SK-N-SH (cell line): ENCODE measurements at regions not wholly inside any gene's neighbourhood (a gene's known extent, or its start where the extent isn't known, plus 50 kb on each side); places are given as distances from the start of the nearest gene placed in this dataset.

Experiments used
- CTCF ChIA-PET: fragments of 300-600, 350-600 bp; formaldehyde crosslinking; extraction: SDS; loops from one replicate; lab custom pipeline; 2021; lab: Yijun Ruan, JAX
- POLR2A ChIA-PET: fragments of 350-600 bp; sonication (Branson Sonifier 250); formaldehyde crosslinking; extraction: SDS; loops from one replicate; lab custom pipeline; 2020; ENCODE audit warnings: antibody characterized with exemption, inconsistent platforms; lab: Yijun Ruan, JAX
- DNase-seq: peaks from one replicate; pipeline ENCODE4 v3.0.0; 2012
- H2AFZ ChIP-seq: fragments of 200-600 bp; sonication (generic); 2 replicates; pipeline ENCODE4 v1.8.1; 2016; ENCODE audit warnings: antibody characterized with exemption, mild to moderate bottlenecking, low read depth
- H3F3A ChIP-seq: fragments of 200-600 bp; sonication (generic); replicated peaks from 2 replicates; pipeline ENCODE3; 2016; ENCODE audit warnings: antibody characterized with exemption, mild to moderate bottlenecking; ENCODE audit not compliant: insufficient read depth
- H3K27ac ChIP-seq, 2 experiments: fragments of 200-500 bp in 1 of 2; fragments of 200-600 bp in 1 of 2; sonication (Bioruptor generic) in 1 of 2; sonication (generic), shearing (Covaris generic) in 1 of 2; 2 replicates each; pipeline versions ENCODE4 v1.5.1 to v1.6.1; 2014 to 2016; ENCODE audit warnings: low read depth in 2 of 2, inconsistent platforms in 1 of 2, low read length in 1 of 2, mild to moderate bottlenecking in 1 of 2, mixed read lengths in 1 of 2
- H3K27me3 ChIP-seq: fragments of 200-600 bp; sonication (generic), shearing (Covaris generic); 2 replicates; pipeline ENCODE4 v1.6.1; 2016; ENCODE audit warnings: mixed run types; ENCODE audit not compliant: insufficient read depth
- H3K36me3 ChIP-seq, 2 experiments: fragments of 200-500 bp in 1 of 2; fragments of 200-600 bp in 1 of 2; sonication (Bioruptor generic) in 1 of 2; sonication (generic) in 1 of 2; replicated peaks in 1 of 2; 2 replicates each; pipeline versions ENCODE3 to v1.5.1; 2014 to 2016; ENCODE audit warnings: low read length in 1 of 2, mild to moderate bottlenecking in 1 of 2; ENCODE audit not compliant: insufficient read depth in 2 of 2, control insufficient read depth in 1 of 2
- H3K4me1 ChIP-seq, 2 experiments: fragments of 200-500 bp in 1 of 2; fragments of 200-600 bp in 1 of 2; sonication (Bioruptor generic) in 1 of 2; sonication (generic), shearing (Covaris generic) in 1 of 2; 2 replicates each; pipeline versions ENCODE4 v1.5.1 to v1.6.1; 2014 to 2016; ENCODE audit warnings: low read depth in 1 of 2, low read length in 1 of 2, mixed run types in 1 of 2; ENCODE audit not compliant: insufficient read depth in 2 of 2, control insufficient read depth in 1 of 2
- H3K4me2 ChIP-seq: fragments of 200-600 bp; sonication (generic), shearing (Covaris generic); 2 replicates; pipeline ENCODE4 v1.6.1; 2017; ENCODE audit warnings: mixed run types
- H3K4me3 ChIP-seq, 2 experiments: fragments of 200-500 bp in 1 of 2; fragments of 200-600 bp in 1 of 2; sonication (Bioruptor generic) in 1 of 2; sonication (generic), shearing (Covaris generic) in 1 of 2; 2 replicates each; pipeline versions ENCODE4 v1.5.1 to v1.8.1; 2014 to 2016; ENCODE audit warnings: low read depth in 2 of 2, inconsistent platforms in 1 of 2, low read length in 1 of 2, mild to moderate bottlenecking in 1 of 2, mixed read lengths in 1 of 2, moderate library complexity in 1 of 2
- H3K79me2 ChIP-seq: fragments of 200-600 bp; sonication (generic); 2 replicates; pipeline ENCODE4 v1.8.1; 2017; ENCODE audit warnings: mild to moderate bottlenecking; ENCODE audit not compliant: insufficient read depth
- H3K9ac ChIP-seq: fragments of 200-600 bp; sonication (generic); 2 replicates; pipeline ENCODE4 v1.6.1; 2017; ENCODE audit warnings: mixed run types
- H3K9me2 ChIP-seq: fragments of 200-600 bp; sonication (generic); 2 replicates; pipeline ENCODE4 v1.6.1; 2017; ENCODE audit warnings: mixed run types
- H3K9me3 ChIP-seq: fragments of 200-600 bp; sonication (generic); 2 replicates; pipeline ENCODE4 v1.6.1; 2017; ENCODE audit warnings: mixed run types, mild to moderate bottlenecking, moderate library complexity
- H4K20me1 ChIP-seq: fragments of 200-600 bp; sonication (generic); 2 replicates; pipeline ENCODE4 v1.6.1; 2017; ENCODE audit warnings: mild to moderate bottlenecking, mixed run types; ENCODE audit not compliant: insufficient read depth
- CHD2 ChIP-seq: fragments of 150-350 bp; IDR thresholded peaks from 2 replicates; pipeline ENCODE4 v1.6.1; 2018; ENCODE audit warnings: low read length; ENCODE audit not compliant: partially characterized antibody
- ELF1 ChIP-seq: IDR thresholded peaks from 2 replicates; pipeline ENCODE4 v1.4.0; 2012
- EP300 ChIP-seq, 2 experiments: IDR thresholded peaks; 2 replicates each; pipeline versions ENCODE4 v1.4.0 to v1.6.1; 2012; ENCODE audit warnings: borderline replicate concordance in 1 of 2, low read depth in 1 of 2, low read length in 1 of 2
- GABPA ChIP-seq: IDR thresholded peaks from 2 replicates; pipeline ENCODE4 v1.4.0; 2012; ENCODE audit warnings: low read depth, mild to moderate bottlenecking
- GATA2 ChIP-seq: sonication (generic); formaldehyde crosslinking; IDR thresholded peaks from 2 replicates; pipeline ENCODE4 v1.5.0; 2020; ENCODE audit warnings: mild to moderate bottlenecking, missing genetic modification reagents
- JUND ChIP-seq: IDR thresholded peaks from 2 replicates; pipeline ENCODE4 v1.4.0; 2012
- MEF2A ChIP-seq: IDR thresholded peaks from 2 replicates; pipeline ENCODE4 v1.4.0; 2012; ENCODE audit warnings: low read depth, borderline replicate concordance
- MXI1 ChIP-seq: IDR thresholded peaks from 2 replicates; pipeline ENCODE4 v1.6.1; 2012; ENCODE audit warnings: mild to moderate bottlenecking, low read depth, low read length, improper control_type of control experiment
- NFIC ChIP-seq: IDR thresholded peaks from 2 replicates; pipeline ENCODE4 v1.4.0; 2012; ENCODE audit warnings: borderline replicate concordance
- NRF1 ChIP-seq: IDR thresholded peaks from 2 replicates; pipeline ENCODE4 v1.6.1; 2012; ENCODE audit warnings: low read depth, mild to moderate bottlenecking, low read length
- POLR2AphosphoS5 ChIP-seq: IDR thresholded peaks from 2 replicates; pipeline ENCODE4 v1.6.1; 2012; ENCODE audit warnings: low read depth, low read length
- RAD21 ChIP-seq: IDR thresholded peaks from 2 replicates; pipeline ENCODE4 v1.6.1; 2012; ENCODE audit warnings: mild to moderate bottlenecking, low read length
- RCOR1 ChIP-seq: fragments of 150-350 bp; IDR thresholded peaks from 2 replicates; pipeline ENCODE4 v1.6.1; 2017; ENCODE audit warnings: antibody characterized with exemption, low read length
- RFX5 ChIP-seq: IDR thresholded peaks from 2 replicates; pipeline ENCODE4 v1.6.1; 2012; ENCODE audit warnings: mild to moderate bottlenecking, improper control_type of control experiment, low read length
- RXRA ChIP-seq: IDR thresholded peaks from 2 replicates; pipeline ENCODE4 v1.4.0; 2012; ENCODE audit warnings: low read depth, mild to moderate bottlenecking, borderline replicate concordance
- SIN3A ChIP-seq: IDR thresholded peaks from 2 replicates; pipeline ENCODE4 v1.6.1; 2012; ENCODE audit warnings: low read depth, mild to moderate bottlenecking, low read length, moderate library complexity, borderline replicate concordance
- SMC3 ChIP-seq: IDR thresholded peaks from 2 replicates; pipeline ENCODE4 v1.6.1; 2012; ENCODE audit warnings: low read depth, low read length, improper control_type of control experiment
- TAF1 ChIP-seq: IDR thresholded peaks from 2 replicates; pipeline ENCODE4 v1.6.1; 2012; ENCODE audit warnings: low read depth, mild to moderate bottlenecking, low read length, moderate library complexity, borderline replicate concordance
- TCF12 ChIP-seq: IDR thresholded peaks from 2 replicates; pipeline ENCODE4 v1.4.0; 2012
- WGBS: methylation state at CpG from one replicate; pipeline ENCODE4 v1.1.6; 2017; ENCODE audit warnings: low lambda C conversion rate; 5-methylcytosine and 5-hydroxymethylcytosine counted together
- TF ChIP-seq, protein P1 (sequence below): IDR thresholded peaks from 2 replicates; pipeline ENCODE4 v1.4.0; 2012; ENCODE audit warnings: low read depth, borderline replicate concordance
- TF ChIP-seq, protein P2 (sequence below): IDR thresholded peaks from 2 replicates; pipeline ENCODE4; 2012
- TF ChIP-seq, protein P3 (sequence below): IDR thresholded peaks from 2 replicates; pipeline ENCODE4 v1.4.0; 2012; ENCODE audit warnings: low read depth, borderline replicate concordance

DNA sequence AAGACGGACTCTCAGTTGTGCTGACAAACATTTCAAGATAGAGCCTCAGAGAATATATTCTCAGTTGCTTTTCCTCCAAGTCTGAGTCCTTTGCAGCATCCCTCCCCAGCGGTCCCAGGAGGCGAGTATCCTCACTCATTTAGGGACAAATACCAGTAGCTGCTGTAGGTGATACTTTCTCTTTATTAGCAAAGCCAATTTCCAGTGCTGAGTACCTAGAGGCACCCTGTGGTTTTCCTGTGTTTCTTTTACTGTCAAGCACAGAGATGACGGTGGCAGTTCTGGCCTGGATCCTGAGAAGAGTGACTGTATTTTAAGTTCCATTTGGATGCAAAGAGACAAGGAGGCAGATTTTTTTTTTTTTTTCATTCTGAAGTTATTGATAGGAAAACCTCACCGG is 1058.4 kb downstream of the SORCS3 start:
- no peaks in the 10 kb centered on the region; a peak in 2 of 4 replicates for H3K4me1 ChIP-seq
- no peak overlapping the region for H3K4me2 ChIP-seq
- 34% methylated on average over 5 of the region's 5 CpGs for WGBS
- H3K9ac ChIP-seq, result no peak overlapping the region
- H3K27me3 ChIP-seq, result no peaks in the 10 kb centered on the region
- ChIA-PET POLR2A (no interaction called here), CTCF (interaction anchor here (1.4 to 1.5 kb wide), 2 partner anchors 8 to 1057 kb away, joined by 3 to 4 read pairs; no protein-coding TSS in a partner anchor)
- no peak overlapping the region for H3K27ac ChIP-seq
- H4K20me1 ChIP-seq, result no peaks in the 10 kb centered on the region
- H3K4me3 ChIP-seq, result no peak overlapping the region
- no peaks in the 10 kb centered on the region for H3K79me2 ChIP-seq
- no peak overlapping the region for H2AFZ ChIP-seq
- no peak for TF ChIP-seq MXI1
- no peak for TF ChIP-seq NFIC
- no peak for TF ChIP-seq RAD21
- TF ChIP-seq, protein P1, sequence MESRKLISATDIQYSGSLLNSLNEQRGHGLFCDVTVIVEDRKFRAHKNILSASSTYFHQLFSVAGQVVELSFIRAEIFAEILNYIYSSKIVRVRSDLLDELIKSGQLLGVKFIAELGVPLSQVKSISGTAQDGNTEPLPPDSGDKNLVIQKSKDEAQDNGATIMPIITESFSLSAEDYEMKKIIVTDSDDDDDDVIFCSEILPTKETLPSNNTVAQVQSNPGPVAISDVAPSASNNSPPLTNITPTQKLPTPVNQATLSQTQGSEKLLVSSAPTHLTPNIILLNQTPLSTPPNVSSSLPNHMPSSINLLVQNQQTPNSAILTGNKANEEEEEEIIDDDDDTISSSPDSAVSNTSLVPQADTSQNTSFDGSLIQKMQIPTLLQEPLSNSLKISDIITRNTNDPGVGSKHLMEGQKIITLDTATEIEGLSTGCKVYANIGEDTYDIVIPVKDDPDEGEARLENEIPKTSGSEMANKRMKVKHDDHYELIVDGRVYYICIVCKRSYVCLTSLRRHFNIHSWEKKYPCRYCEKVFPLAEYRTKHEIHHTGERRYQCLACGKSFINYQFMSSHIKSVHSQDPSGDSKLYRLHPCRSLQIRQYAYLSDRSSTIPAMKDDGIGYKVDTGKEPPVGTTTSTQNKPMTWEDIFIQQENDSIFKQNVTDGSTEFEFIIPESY, result no peak
- no peak for TF ChIP-seq CHD2
- no peak for TF ChIP-seq MEF2A
- TF ChIP-seq RFX5, result no peak
- no peak for TF ChIP-seq NRF1
- TF ChIP-seq, protein P2, sequence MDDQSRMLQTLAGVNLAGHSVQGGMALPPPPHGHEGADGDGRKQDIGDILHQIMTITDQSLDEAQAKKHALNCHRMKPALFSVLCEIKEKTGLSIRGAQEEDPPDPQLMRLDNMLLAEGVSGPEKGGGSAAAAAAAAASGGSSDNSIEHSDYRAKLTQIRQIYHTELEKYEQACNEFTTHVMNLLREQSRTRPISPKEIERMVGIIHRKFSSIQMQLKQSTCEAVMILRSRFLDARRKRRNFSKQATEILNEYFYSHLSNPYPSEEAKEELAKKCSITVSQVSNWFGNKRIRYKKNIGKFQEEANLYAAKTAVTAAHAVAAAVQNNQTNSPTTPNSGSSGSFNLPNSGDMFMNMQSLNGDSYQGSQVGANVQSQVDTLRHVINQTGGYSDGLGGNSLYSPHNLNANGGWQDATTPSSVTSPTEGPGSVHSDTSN, result no peak
- TF ChIP-seq EP300 (IDR thresholded peaks at IDR 0.05; ENCODE audit: borderline replicate concordance in 1 of 2, low read depth in 1 of 2, low read length in 1 of 2), result no peak
- no peak for TF ChIP-seq TCF12
- TF ChIP-seq RCOR1, result no peak
- no peaks in the 10 kb centered on the region; the same call in 1 of the 2 replicates for H3K9me3 ChIP-seq
- DNase-seq, result no peak
- H3K9me2 ChIP-seq, result no peaks in the 10 kb centered on the region
- no peaks in the 10 kb centered on the region for H3F3A ChIP-seq
- H3K36me3 ChIP-seq, result no peaks in the 10 kb centered on the region

DNA sequence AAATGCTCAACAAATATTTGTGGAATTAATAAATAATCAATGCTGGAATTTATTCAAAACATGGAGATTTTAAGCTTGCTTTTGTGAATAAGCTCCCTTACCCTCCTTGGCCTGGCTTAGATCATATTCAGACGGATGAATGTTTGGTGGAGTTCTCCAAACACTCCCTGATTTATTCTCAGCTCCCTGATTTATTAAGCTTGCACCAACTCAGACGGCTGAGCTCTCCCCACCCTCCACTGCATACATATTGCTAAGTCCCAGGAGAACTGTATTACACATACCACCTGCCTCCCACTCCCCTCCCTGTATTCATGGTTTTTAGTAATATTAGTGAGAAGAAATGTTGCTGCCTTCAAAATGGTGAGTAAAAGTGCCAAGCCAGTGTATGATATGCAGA is 1057.5 kb downstream of the SORCS3 start:
- 32% methylated on average over 2 of the region's 2 CpGs for WGBS
- ChIA-PET POLR2A (no interaction called here), CTCF (interaction anchor here (1.0 kb wide), 1 partner anchor 632 kb away, joined by 3 read pairs; no protein-coding TSS in a partner anchor)
- DNase-seq, result no peak
- Histone ChIP-seq H2AFZ (no peak overlapping the region), H3F3A (no peaks in the 10 kb centered on the region), H3K4me1 (no peaks in the 10 kb centered on the region; a peak in 2 of 4 replicates), H3K4me3 (no peak overlapping the region), H3K27ac (no peak overlapping the region), H3K9me2 (no peaks in the 10 kb centered on the region), H3K27me3 (no peaks in the 10 kb centered on the region), H3K79me2 (no peaks in the 10 kb centered on the region), H3K4me2 (no peak overlapping the region), H3K9me3 (no peaks in the 10 kb centered on the region; the same call in 1 of the 2 replicates), H4K20me1 (no peaks in the 10 kb centered on the region), H3K9ac (no peak overlapping the region), H3K36me3 (no peaks in the 10 kb centered on the region)
- TF ChIP-seq SIN3A (no peak), TCF12 (no peak), CHD2 (no peak), GATA2 (CRISPR knock-in tag) (no peak), RAD21 (no peak), POLR2AphosphoS5 (no peak), TAF1 (no peak), GABPA (no peak), RCOR1 (no peak), RXRA (no peak), JUND (no peak), SMC3 (no peak), ELF1 (no peak), NFIC (no peak)
- TF ChIP-seq, protein P2, result no peak
- TF ChIP-seq, protein P3, sequence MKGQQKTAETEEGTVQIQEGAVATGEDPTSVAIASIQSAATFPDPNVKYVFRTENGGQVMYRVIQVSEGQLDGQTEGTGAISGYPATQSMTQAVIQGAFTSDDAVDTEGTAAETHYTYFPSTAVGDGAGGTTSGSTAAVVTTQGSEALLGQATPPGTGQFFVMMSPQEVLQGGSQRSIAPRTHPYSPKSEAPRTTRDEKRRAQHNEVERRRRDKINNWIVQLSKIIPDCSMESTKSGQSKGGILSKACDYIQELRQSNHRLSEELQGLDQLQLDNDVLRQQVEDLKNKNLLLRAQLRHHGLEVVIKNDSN, result no peak
